Liver (tissue), 8 donors: ENCODE measurements at regions not wholly inside any gene's neighbourhood (a gene's known extent, or its start where the extent isn't known, plus 50 kb on each side); places are given as distances from the start of the nearest gene placed in this dataset.

Experiments
- DNase-seq: peaks from one replicate; pipeline ENCODE4 v3.0.0-alpha.2; 2017; ENCODE audit warnings: low spot score
- H3K27ac ChIP-seq, 2 donors: one replicate each; pipeline ENCODE4 v1.7.0; 2013; ENCODE audit warnings: inconsistent platforms in 2 of 2, low read length in 2 of 2, control low read depth in 1 of 2, low read depth in 1 of 2, mild to moderate bottlenecking in 1 of 2
- H3K27me3 ChIP-seq, 4 donors: one replicate each; pipeline versions ENCODE4 v1.6.1 to v1.7.0; 2013; ENCODE audit warnings: low read length in 3 of 4, inconsistent platforms in 1 of 4, mild to moderate bottlenecking in 1 of 4, moderate library complexity in 1 of 4; ENCODE audit not compliant: control insufficient read depth in 4 of 4, insufficient read depth in 4 of 4
- H3K36me3 ChIP-seq, 4 donors: one replicate each; pipeline versions ENCODE4 v1.6.1 to v1.7.0; 2013; ENCODE audit warnings: low read length in 3 of 4, mild to moderate bottlenecking in 3 of 4, low read depth in 1 of 4, moderate library complexity in 1 of 4; ENCODE audit not compliant: control insufficient read depth in 4 of 4, insufficient read depth in 3 of 4
- H3K4me1 ChIP-seq, 4 donors: one replicate each; pipeline versions ENCODE4 v1.6.1 to v1.7.0; 2013; ENCODE audit warnings: low read length in 3 of 4, mild to moderate bottlenecking in 3 of 4, moderate library complexity in 1 of 4; ENCODE audit not compliant: control insufficient read depth in 4 of 4, insufficient read depth in 4 of 4
- H3K4me3 ChIP-seq, 3 donors: one replicate each; pipeline versions ENCODE4 v1.6.1 to v1.7.0; 2013; ENCODE audit warnings: low read length in 3 of 3, control low read depth in 1 of 3, low read depth in 1 of 3, mild to moderate bottlenecking in 1 of 3
- H3K9ac ChIP-seq, 2 donors: one replicate each; pipeline ENCODE4 v1.7.0; 2013; ENCODE audit warnings: low read length in 2 of 2, mild to moderate bottlenecking in 2 of 2, moderate library complexity in 2 of 2, control low read depth in 1 of 2, low read depth in 1 of 2
- H3K9me3 ChIP-seq, 4 donors: one replicate each; pipeline versions ENCODE4 v1.6.1 to v1.7.0; 2013; ENCODE audit warnings: low read length in 3 of 4; ENCODE audit not compliant: control insufficient read depth in 4 of 4
- EGR1 ChIP-seq, 2 donors: IDR thresholded peaks; 2 replicates each; pipeline ENCODE4 v1.6.1; 2016 to 2018; ENCODE audit warnings: antibody characterized with exemption in 2 of 2, low read depth in 2 of 2
- FOXA2 ChIP-seq: IDR thresholded peaks from 2 replicates; pipeline ENCODE4 v1.6.1; 2016; ENCODE audit warnings: antibody characterized with exemption
- GABPA ChIP-seq, 2 donors: IDR thresholded peaks in 1 of 2; conservative IDR thresholded peaks in 1 of 2; 2 replicates each; pipeline ENCODE4 v1.6.1; 2016; ENCODE audit warnings: antibody characterized with exemption in 2 of 2, mild to moderate bottlenecking in 1 of 2, moderate library complexity in 1 of 2
- HNF4A ChIP-seq, 2 donors: conservative IDR thresholded peaks; 2 replicates each; pipeline ENCODE4 v1.6.1; 2016; ENCODE audit warnings: antibody characterized with exemption in 2 of 2, mild to moderate bottlenecking in 2 of 2
- HNF4G ChIP-seq: IDR thresholded peaks from 2 replicates; pipeline ENCODE4 v1.6.1; 2016; ENCODE audit warnings: antibody characterized with exemption
- JUND ChIP-seq, 2 donors: IDR thresholded peaks; 2 replicates each; pipeline ENCODE4 v1.6.1; 2016; ENCODE audit warnings: antibody characterized with exemption in 2 of 2
- NR2F2 ChIP-seq: IDR thresholded peaks from 2 replicates; pipeline ENCODE4 v1.6.1; 2016; ENCODE audit warnings: antibody characterized with exemption
- RAD21 ChIP-seq, 2 donors: IDR thresholded peaks; 2 replicates each; pipeline ENCODE4 v1.6.1; 2016; ENCODE audit warnings: antibody characterized with exemption in 2 of 2, mild to moderate bottlenecking in 2 of 2
- RXRA ChIP-seq, 2 donors: IDR thresholded peaks; 2 replicates each; pipeline ENCODE4 v1.6.1; 2017 to 2018; ENCODE audit warnings: antibody characterized with exemption in 2 of 2, mild to moderate bottlenecking in 1 of 2
- SP1 ChIP-seq: IDR thresholded peaks from 2 replicates; pipeline ENCODE4 v1.6.1; 2018; ENCODE audit warnings: antibody characterized with exemption, mild to moderate bottlenecking
- TAF1 ChIP-seq: conservative IDR thresholded peaks from 2 replicates; pipeline ENCODE4 v1.6.1; 2016; ENCODE audit warnings: antibody characterized with exemption, mild to moderate bottlenecking
- YY1 ChIP-seq: IDR thresholded peaks from 2 replicates; pipeline ENCODE4 v1.6.1; 2016; ENCODE audit warnings: antibody characterized with exemption, mild to moderate bottlenecking
- WGBS: extraction: QIAGEN DNeasy Blood & Tissue Kit; methylation state at CpG from one replicate; pipeline ENCODE4 v1.1.7; 2013; 5-methylcytosine and 5-hydroxymethylcytosine counted together
- TF ChIP-seq, protein P1 (sequence below): IDR thresholded peaks from 2 replicates; pipeline ENCODE4 v1.6.1; 2016; ENCODE audit warnings: antibody characterized with exemption
- TF ChIP-seq, protein P2 (sequence below): IDR thresholded peaks from 2 replicates; pipeline ENCODE4 v1.6.1; 2016; ENCODE audit warnings: antibody characterized with exemption
- TF ChIP-seq, protein P3 (sequence below): IDR thresholded peaks from 2 replicates; pipeline ENCODE4 v1.6.1; 2016; ENCODE audit warnings: antibody characterized with exemption, mild to moderate bottlenecking
- TF ChIP-seq, protein P4 (sequence below): IDR thresholded peaks from 2 replicates; pipeline ENCODE4 v1.6.1; 2016; ENCODE audit warnings: antibody characterized with exemption
- TF ChIP-seq, protein P5 (sequence below): fragments of 150-350 bp; IDR thresholded peaks from 2 replicates; pipeline ENCODE4 v1.5.1; 2017; ENCODE audit warnings: improper control_type of control experiment, low read depth, low read length; ENCODE audit not compliant: missing input control
- donor health status: healthy.
- donor health status: healthy.
- donor health status: healthy.
- donor health status: healthy.
- donor health status: healthy.

DNA sequence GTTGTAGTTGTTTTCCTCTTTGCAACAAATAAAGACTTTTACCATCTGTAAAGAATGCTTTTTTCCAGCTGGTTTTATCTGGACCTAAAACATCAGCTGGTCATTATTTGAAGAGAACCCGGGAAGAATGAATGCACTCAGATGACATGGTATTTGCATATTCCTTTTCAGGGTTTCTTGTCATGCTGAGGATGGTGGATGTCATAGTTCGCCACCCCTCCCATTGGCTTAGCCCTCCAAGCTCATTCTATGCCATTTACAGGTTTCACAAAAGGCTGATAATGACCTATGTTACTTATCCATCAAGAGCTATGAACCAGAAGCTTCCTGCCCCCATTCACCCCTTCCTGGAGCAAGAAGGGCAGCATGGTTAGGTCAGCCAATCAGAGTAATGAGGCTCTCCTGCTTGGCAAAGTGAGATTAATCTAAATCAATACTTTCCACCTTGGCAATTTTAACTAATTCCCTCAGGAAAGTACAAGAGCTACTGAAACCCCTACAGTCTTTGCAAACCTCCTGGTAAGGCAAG is 440.5 kb upstream of the TLE4 start:
- TF ChIP-seq, protein P1, sequence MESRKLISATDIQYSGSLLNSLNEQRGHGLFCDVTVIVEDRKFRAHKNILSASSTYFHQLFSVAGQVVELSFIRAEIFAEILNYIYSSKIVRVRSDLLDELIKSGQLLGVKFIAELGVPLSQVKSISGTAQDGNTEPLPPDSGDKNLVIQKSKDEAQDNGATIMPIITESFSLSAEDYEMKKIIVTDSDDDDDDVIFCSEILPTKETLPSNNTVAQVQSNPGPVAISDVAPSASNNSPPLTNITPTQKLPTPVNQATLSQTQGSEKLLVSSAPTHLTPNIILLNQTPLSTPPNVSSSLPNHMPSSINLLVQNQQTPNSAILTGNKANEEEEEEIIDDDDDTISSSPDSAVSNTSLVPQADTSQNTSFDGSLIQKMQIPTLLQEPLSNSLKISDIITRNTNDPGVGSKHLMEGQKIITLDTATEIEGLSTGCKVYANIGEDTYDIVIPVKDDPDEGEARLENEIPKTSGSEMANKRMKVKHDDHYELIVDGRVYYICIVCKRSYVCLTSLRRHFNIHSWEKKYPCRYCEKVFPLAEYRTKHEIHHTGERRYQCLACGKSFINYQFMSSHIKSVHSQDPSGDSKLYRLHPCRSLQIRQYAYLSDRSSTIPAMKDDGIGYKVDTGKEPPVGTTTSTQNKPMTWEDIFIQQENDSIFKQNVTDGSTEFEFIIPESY, result no peak
- TF ChIP-seq NR2F2 (no peak), RAD21 (IDR thresholded peaks at IDR 0.05) (no peak), GABPA (IDR thresholded peaks at IDR 0.05 in 1 of 2, conservative IDR thresholded peaks at IDR 0.05 in 1 of 2) (no peak)
- Histone ChIP-seq H3K9me3 (no peaks in the 10 kb centered on the region), H3K4me1 (no peaks in the 10 kb centered on the region), H3K27me3 (peaks cover 0 to 3% (median 1%) of the 10 kb centered on the region in 4 donors), H3K4me3 (no peak overlapping the region), H3K9ac (no peak overlapping the region), H3K27ac (no peak overlapping the region), H3K36me3 (no peaks in the 10 kb centered on the region)
- 72% methylated on average over 2 of the region's 2 CpGs for WGBS
- no peak for DNase-seq

DNA sequence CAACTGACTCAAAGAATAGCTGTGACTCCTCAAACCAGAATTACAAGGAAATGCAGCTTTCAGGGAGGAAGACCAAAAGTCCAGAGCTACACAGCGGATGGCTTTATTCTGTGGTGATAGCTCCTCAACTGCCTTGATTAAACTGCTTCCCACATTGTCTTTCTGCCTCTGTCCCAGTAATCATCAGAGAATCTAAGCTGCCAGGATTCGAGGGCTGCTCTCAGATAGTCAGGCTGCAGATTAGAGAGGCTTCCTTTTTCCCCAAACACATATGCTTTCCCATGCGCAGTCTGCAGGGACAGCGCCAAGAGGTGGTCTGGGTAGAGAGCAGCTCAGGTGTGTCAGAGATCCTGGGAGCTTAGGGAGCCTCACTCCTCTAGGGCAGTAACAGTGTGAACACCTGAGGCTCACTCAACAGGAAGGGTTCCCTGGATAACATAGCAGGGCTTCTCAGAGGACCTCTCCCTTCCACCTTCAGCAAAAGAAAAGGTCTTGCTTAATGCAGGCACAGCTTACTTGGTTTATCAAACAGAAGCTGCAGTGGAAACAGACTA is 439.9 kb upstream of the TLE4 start:
- no peak for DNase-seq
- peaks cover 0 to 3% (median 1%) of the 10 kb centered on the region in 4 donors for H3K27me3 ChIP-seq
- no peak overlapping the region for H3K4me3 ChIP-seq
- no peak overlapping the region for H3K27ac ChIP-seq
- 59% methylated on average over 4 of the region's 4 CpGs for WGBS
- no peaks in the 10 kb centered on the region for H3K36me3 ChIP-seq
- H3K9ac ChIP-seq, result no peak overlapping the region
- H3K4me1 ChIP-seq, result no peaks in the 10 kb centered on the region
- no peaks in the 10 kb centered on the region for H3K9me3 ChIP-seq
- TF ChIP-seq NR2F2 (no peak), JUND (IDR thresholded peaks at IDR 0.05) (no peak), HNF4A (conservative IDR thresholded peaks at IDR 0.05) (no peak), HNF4G (no peak), TAF1 (no peak), RXRA (IDR thresholded peaks at IDR 0.05) (no peak), YY1 (no peak)
- TF ChIP-seq, protein P1, result no peak
- TF ChIP-seq, protein P2, sequence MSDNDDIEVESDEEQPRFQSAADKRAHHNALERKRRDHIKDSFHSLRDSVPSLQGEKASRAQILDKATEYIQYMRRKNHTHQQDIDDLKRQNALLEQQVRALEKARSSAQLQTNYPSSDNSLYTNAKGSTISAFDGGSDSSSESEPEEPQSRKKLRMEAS, result no peak

DNA sequence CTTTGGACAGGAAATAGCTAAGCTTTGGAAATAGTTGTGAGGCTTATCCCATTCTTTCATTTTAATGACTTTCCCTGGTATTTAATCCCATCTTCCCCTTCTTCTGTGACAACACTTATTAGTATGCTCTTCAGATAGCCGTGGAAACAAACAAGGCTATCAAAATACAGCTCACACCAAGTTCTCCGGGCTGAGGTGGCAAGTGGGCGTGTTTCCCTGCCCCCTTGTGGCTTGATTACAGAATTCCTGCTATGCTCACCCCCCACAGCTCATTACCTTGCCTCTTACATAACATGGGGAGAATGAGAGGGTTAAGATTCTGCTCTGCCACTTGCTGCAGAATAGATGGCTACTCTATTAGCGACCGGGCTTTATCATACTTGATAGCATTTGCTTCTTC is 437.1 kb upstream of the TLE4 start:
- no peaks in the 10 kb centered on the region for H3K9me3 ChIP-seq
- no peaks in the 10 kb centered on the region for H3K36me3 ChIP-seq
- no peak for DNase-seq
- WGBS, result 47% methylated on average over 5 of the region's 5 CpGs
- no peaks in the 10 kb centered on the region for H3K4me1 ChIP-seq
- no peak overlapping the region for H3K9ac ChIP-seq
- no peak overlapping the region for H3K4me3 ChIP-seq
- H3K27me3 ChIP-seq, result peaks cover 0 to 3% (median under 1%) of the 10 kb centered on the region in 4 donors
- no peak overlapping the region for H3K27ac ChIP-seq
- no peak for TF ChIP-seq SP1
- no peak for TF ChIP-seq FOXA2
- TF ChIP-seq HNF4A (conservative IDR thresholded peaks at IDR 0.05), result no peak
- TF ChIP-seq, protein P3, sequence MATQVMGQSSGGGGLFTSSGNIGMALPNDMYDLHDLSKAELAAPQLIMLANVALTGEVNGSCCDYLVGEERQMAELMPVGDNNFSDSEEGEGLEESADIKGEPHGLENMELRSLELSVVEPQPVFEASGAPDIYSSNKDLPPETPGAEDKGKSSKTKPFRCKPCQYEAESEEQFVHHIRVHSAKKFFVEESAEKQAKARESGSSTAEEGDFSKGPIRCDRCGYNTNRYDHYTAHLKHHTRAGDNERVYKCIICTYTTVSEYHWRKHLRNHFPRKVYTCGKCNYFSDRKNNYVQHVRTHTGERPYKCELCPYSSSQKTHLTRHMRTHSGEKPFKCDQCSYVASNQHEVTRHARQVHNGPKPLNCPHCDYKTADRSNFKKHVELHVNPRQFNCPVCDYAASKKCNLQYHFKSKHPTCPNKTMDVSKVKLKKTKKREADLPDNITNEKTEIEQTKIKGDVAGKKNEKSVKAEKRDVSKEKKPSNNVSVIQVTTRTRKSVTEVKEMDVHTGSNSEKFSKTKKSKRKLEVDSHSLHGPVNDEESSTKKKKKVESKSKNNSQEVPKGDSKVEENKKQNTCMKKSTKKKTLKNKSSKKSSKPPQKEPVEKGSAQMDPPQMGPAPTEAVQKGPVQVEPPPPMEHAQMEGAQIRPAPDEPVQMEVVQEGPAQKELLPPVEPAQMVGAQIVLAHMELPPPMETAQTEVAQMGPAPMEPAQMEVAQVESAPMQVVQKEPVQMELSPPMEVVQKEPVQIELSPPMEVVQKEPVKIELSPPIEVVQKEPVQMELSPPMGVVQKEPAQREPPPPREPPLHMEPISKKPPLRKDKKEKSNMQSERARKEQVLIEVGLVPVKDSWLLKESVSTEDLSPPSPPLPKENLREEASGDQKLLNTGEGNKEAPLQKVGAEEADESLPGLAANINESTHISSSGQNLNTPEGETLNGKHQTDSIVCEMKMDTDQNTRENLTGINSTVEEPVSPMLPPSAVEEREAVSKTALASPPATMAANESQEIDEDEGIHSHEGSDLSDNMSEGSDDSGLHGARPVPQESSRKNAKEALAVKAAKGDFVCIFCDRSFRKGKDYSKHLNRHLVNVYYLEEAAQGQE, result no peak
- no peak for TF ChIP-seq NR2F2
- TF ChIP-seq, protein P4, sequence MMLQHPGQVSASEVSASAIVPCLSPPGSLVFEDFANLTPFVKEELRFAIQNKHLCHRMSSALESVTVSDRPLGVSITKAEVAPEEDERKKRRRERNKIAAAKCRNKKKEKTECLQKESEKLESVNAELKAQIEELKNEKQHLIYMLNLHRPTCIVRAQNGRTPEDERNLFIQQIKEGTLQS, result no peak
- TF ChIP-seq EGR1 (IDR thresholded peaks at IDR 0.05; ENCODE audit: low read depth in 2 of 2), result no peak
- no peak for TF ChIP-seq RAD21 (IDR thresholded peaks at IDR 0.05)
- TF ChIP-seq, protein P5, sequence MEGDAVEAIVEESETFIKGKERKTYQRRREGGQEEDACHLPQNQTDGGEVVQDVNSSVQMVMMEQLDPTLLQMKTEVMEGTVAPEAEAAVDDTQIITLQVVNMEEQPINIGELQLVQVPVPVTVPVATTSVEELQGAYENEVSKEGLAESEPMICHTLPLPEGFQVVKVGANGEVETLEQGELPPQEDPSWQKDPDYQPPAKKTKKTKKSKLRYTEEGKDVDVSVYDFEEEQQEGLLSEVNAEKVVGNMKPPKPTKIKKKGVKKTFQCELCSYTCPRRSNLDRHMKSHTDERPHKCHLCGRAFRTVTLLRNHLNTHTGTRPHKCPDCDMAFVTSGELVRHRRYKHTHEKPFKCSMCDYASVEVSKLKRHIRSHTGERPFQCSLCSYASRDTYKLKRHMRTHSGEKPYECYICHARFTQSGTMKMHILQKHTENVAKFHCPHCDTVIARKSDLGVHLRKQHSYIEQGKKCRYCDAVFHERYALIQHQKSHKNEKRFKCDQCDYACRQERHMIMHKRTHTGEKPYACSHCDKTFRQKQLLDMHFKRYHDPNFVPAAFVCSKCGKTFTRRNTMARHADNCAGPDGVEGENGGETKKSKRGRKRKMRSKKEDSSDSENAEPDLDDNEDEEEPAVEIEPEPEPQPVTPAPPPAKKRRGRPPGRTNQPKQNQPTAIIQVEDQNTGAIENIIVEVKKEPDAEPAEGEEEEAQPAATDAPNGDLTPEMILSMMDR, result no peak
